Stomach (tissue), 4 donors: ENCODE measurements at regions not wholly inside any gene's neighbourhood (a gene's known extent, or its start where the extent isn't known, plus 50 kb on each side); places are given as distances from the start of the nearest gene placed in this dataset.

ENCODE experiments used
- CTCF ChIP-seq, 7 experiments: fragments of 450-650 bp in 4 of 7; fragments of 200-600 bp in 3 of 7; sonication (generic) in 3 of 7; IDR thresholded peaks; one replicate each; pipeline ENCODE4 v1.5.1; 2016 to 2019; ENCODE audit warnings: antibody characterized with exemption in 7 of 7, control low read depth in 2 of 7, mild to moderate bottlenecking in 1 of 7
- POLR2A ChIP-seq, 4 donors: fragments of 450-650 bp; IDR thresholded peaks; one replicate each; pipeline ENCODE4 v1.6.1; 2016; ENCODE audit warnings: antibody characterized with exemption in 4 of 4, control low read depth in 2 of 4, mild to moderate bottlenecking in 1 of 4, moderate library complexity in 1 of 4

DNA sequence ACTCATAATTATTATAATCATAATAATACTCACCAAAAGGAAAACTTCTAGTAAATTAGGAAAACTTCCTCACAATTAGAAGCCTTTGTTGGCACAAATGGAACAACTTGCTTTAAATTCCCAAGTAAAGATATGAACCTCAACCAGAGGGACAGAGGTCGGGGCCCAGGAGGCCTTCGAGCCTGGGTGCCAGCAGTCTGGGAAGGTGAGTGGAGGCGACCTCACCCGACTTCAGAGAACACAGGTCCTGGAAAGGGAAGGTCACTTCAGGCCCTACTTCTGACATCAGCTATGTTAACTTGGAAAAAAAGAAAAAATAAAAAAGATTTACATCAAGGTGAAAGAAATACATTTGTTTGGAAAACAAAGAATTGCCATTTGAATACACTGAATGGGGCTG, 350.0 kb upstream of the MYT1L start:
- TF ChIP-seq POLR2A (IDR thresholded peaks at IDR 0.05) (no peak), CTCF (IDR thresholded peaks at IDR 0.05) (no peak)
